ENCODE measurements at regions not wholly inside any gene's neighbourhood (a gene's known extent, or its start where the extent isn't known, plus 50 kb on each side); places are given as distances from the start of the nearest gene placed in this dataset.

DNA sequence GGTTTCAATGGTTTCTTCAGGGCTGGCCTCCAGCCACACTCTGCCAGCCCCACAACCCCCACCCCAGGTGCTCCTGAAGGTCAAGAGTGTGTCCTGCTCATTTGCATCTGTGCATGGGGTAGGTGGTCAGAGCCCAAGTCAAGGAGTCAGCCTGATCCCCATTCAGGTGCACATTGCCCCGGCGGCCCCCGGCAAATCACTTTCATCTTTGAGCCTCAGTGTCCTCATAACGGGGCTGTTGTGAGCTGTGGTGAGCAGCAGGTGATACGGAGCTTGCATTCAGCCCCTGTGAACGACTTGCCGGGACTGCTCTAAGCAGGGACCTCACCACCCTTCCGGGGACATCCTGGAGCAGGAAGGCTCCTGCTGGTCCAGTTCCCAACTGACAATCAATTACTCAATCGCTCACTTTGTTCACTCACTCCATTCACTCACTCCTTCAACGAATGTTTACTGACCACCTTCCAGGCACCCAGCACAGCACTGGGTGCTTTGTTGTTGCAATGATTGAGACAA lies 93.2 kb upstream of the CPEB4 start:
- H3K4me3 ChIP-seq (ENCODE audit: low read length) = no peak overlapping the region
- no peak for TF ChIP-seq CTCF (IDR thresholded peaks at IDR 0.05; ENCODE audit: insufficient read depth, low read depth, low read length, missing control alignments)
- no peak for DNase-seq (ENCODE audit: low read depth)

- H3K4me3 ChIP-seq (ENCODE audit: low read length) = no peak overlapping the region
- DNase-seq (ENCODE audit: low read depth) = peak; percentile 65
- no peak for TF ChIP-seq CTCF (IDR thresholded peaks at IDR 0.05; ENCODE audit: insufficient read depth, low read depth, low read length, missing control alignments)
Measured at GRCh38 chr5:173795601-173796000, 92.5 kb upstream of the CPEB4 start.

GRCh38 chr5:173796721-173797495 lies 91.2 kb upstream of the CPEB4 start:
- DNase-seq (ENCODE audit: low read depth) = no peak
- no peak overlapping the region for H3K4me3 ChIP-seq (ENCODE audit: low read length)
- no peak for TF ChIP-seq CTCF (IDR thresholded peaks at IDR 0.05; ENCODE audit: insufficient read depth, low read depth, low read length, missing control alignments)

DNA sequence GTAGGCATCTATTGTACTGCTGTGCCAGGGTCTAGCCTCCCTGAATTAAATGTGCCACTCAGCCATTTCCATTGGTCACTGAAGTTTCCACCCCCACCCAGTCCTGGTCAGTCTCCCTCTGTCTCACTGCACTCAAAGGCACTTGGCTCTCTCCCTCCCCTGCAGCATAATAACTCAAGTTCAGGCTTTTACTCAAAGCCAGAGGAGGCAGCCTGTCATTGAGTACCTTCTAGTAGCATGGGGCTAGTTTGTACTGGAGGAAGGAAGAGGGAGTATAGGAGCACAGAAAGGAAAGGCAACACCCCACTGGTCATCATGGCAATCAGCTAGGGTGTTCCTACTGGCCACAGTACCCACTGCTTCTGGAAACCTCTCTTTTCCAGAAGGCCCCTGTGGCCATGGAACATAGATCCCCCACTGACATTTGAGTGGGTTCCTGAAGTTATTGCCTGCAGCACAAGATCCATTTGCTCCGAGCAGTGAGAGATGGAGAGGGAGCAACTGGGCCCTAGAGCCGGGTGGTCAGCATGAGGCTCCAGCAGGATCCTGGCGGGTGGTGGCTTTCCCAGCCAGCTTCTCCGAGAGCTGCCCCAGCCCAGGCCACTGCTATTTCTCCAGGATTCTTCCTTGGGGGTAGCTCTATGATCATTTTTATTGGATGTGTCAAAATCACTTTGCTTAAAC lies 89.9 kb upstream of the CPEB4 start:
- H3K4me3 ChIP-seq (ENCODE audit: low read length) = no peak overlapping the region
- no peak for DNase-seq (ENCODE audit: low read depth)
- TF ChIP-seq CTCF (IDR thresholded peaks at IDR 0.05; ENCODE audit: insufficient read depth, low read depth, low read length, missing control alignments) = no peak

DNA sequence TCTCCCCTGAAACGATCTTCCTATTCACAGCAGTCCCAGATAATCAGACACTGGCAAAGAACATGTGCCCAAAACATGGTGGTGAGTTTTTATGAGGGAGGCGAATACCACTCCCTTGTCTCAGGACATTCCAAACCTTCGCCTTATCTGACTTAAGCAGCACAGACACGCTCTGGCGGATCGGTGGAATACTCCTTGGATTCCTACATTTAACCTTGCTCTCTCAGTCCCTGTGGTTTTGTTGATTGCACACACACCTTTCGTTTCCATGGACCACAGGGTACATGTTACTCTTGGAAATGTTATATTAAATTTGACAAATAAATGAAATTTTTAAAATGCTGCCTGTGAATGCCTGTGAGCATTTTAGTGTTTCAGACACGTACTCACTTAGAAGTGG lies 87.8 kb upstream of the CPEB4 start:
- no peak overlapping the region for H3K4me3 ChIP-seq (ENCODE audit: low read length)
- DNase-seq (ENCODE audit: low read depth) = no peak
- no peak for TF ChIP-seq CTCF (IDR thresholded peaks at IDR 0.05; ENCODE audit: insufficient read depth, low read depth, low read length, missing control alignments)

DNA sequence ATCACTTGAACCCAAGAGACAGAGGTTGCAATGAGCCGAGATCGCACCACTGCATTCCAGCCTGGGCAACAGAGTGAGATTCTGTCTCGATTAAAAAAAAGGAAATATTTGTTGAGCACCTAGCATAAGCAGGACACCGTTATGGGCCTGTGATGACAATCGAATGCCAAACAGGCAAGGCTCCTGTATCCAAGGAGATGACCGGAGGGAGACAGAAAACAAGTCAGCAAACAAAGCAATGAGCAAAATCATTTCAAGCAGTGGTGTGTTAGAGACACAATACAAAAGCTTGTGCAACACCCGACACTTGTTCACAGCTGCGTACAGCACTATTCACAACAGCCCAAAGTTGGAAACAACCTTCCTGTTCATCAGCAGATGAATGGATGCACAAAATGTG lies 87.1 kb upstream of the CPEB4 start:
- no peak overlapping the region for H3K4me3 ChIP-seq (ENCODE audit: low read length)
- no peak for TF ChIP-seq CTCF (IDR thresholded peaks at IDR 0.05; ENCODE audit: insufficient read depth, low read depth, low read length, missing control alignments)
- DNase-seq (ENCODE audit: low read depth) = no peak

Measured in epithelial cell of esophagus (primary cell).